ENCODE measurements at regions not wholly inside any gene's neighbourhood (a gene's known extent, or its start where the extent isn't known, plus 50 kb on each side); places are given as distances from the start of the nearest gene placed in this dataset.

DNA sequence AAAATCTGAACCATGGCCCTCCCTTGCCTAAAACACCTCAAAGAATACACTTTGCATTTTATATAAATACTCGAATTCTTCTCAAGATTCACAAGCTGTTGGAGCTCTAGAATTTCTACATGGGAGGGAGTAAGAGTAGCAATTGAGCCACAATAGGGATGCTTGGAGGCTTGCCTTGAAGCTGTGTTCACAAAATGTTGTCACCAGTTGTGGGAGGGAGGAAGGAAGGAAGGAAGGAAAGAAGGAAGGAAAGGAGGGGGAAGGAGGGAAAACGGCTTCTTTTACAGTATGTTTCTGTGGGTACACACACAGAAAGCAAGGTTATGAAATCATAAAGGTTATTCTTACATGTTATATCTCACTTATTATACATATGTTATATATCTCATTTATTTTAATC, 128.6 kb upstream of the PEG3 start:
- TF ChIP-seq, protein P1, sequence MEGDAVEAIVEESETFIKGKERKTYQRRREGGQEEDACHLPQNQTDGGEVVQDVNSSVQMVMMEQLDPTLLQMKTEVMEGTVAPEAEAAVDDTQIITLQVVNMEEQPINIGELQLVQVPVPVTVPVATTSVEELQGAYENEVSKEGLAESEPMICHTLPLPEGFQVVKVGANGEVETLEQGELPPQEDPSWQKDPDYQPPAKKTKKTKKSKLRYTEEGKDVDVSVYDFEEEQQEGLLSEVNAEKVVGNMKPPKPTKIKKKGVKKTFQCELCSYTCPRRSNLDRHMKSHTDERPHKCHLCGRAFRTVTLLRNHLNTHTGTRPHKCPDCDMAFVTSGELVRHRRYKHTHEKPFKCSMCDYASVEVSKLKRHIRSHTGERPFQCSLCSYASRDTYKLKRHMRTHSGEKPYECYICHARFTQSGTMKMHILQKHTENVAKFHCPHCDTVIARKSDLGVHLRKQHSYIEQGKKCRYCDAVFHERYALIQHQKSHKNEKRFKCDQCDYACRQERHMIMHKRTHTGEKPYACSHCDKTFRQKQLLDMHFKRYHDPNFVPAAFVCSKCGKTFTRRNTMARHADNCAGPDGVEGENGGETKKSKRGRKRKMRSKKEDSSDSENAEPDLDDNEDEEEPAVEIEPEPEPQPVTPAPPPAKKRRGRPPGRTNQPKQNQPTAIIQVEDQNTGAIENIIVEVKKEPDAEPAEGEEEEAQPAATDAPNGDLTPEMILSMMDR (IDR thresholded peaks at IDR 0.05; ENCODE audit: low read length) = no peak
- no peak for TF ChIP-seq EZH2 (optimal IDR thresholded peaks at IDR 0.05; ENCODE audit: low read depth, low read length)
- no peak for TF ChIP-seq EZH2phosphoT487 (IDR thresholded peaks at IDR 0.05; ENCODE audit: low read length)
